22Rv1 (cell line): ENCODE measurements at regions not wholly inside any gene's neighbourhood (a gene's known extent, or its start where the extent isn't known, plus 50 kb on each side); places are given as distances from the start of the nearest gene placed in this dataset.
A peak's percentile ranks its signal among the peaks of the same experiment; 100 is the strongest.

ENCODE experiments used
- H3K27ac ChIP-seq: fragments of 450-650 bp; 2 replicates; pipeline ENCODE4 v1.5.1; 2017
- ZFX ChIP-seq: fragments of 450-650 bp; IDR thresholded peaks from 2 replicates; pipeline ENCODE4 v1.6.1; 2017; ENCODE audit warnings: antibody characterized with exemption, borderline replicate concordance
- TF ChIP-seq, protein P1 (sequence below): fragments of 450-650 bp; IDR thresholded peaks from 2 replicates; pipeline ENCODE4 v1.5.1; 2017; ENCODE audit warnings: mild to moderate bottlenecking

DNA sequence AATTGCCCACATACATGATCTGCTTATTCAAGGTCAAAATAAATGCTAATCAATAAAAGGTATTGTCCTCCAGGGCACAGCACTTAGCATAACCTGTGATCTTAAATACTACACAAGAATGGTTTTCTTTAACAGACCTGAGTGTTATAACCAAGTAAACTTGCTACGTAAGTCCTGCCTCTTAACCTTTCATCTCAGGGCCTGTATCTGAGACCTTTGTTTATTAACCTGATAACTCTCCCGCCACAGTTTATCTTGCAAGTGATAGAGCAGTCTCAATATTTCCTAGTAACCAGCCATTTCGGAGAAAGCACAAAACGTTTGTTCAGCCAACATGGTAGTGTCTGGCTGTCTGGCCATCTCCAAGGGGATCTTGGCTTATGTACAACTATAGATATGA, 88.4 kb downstream of the DUSP6 start:
- no peak overlapping the region for H3K27ac ChIP-seq
- no peak for TF ChIP-seq ZFX
- TF ChIP-seq, protein P1, sequence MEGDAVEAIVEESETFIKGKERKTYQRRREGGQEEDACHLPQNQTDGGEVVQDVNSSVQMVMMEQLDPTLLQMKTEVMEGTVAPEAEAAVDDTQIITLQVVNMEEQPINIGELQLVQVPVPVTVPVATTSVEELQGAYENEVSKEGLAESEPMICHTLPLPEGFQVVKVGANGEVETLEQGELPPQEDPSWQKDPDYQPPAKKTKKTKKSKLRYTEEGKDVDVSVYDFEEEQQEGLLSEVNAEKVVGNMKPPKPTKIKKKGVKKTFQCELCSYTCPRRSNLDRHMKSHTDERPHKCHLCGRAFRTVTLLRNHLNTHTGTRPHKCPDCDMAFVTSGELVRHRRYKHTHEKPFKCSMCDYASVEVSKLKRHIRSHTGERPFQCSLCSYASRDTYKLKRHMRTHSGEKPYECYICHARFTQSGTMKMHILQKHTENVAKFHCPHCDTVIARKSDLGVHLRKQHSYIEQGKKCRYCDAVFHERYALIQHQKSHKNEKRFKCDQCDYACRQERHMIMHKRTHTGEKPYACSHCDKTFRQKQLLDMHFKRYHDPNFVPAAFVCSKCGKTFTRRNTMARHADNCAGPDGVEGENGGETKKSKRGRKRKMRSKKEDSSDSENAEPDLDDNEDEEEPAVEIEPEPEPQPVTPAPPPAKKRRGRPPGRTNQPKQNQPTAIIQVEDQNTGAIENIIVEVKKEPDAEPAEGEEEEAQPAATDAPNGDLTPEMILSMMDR: no peak

DNA sequence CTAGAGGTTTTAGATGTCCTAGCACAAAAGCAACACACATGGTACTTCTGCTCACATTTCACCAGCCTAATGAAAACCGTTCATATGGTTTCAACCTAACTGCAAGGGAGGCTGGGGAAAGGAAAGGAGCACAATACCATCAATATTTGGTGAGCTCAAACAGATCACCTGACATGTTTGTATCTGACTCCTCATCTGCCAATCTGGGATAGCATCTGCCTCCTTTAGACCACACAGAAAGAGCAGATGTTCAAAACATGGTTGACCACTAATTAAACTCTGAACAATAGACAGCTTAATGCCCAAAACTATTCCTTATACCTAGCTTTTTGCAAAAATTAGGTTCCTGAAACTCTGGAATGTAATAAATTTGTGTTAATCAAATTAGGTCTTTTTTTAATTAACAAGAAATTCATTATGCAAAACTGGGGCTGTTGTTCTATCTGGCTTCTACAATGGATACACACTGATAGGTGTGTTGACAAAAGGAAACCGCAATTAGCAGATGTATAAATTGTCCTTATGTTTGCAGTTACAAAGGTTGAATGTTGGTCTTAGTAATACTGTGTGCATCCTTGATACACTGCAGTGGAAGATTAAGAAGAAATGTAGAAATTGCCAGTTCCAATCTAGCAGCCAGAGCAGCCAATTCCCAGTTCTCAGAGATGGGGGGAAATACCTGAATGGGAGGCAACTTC, 89.3 kb downstream of the DUSP6 start:
- TF ChIP-seq ZFX: no peak
- no peak overlapping the region for H3K27ac ChIP-seq

DNA sequence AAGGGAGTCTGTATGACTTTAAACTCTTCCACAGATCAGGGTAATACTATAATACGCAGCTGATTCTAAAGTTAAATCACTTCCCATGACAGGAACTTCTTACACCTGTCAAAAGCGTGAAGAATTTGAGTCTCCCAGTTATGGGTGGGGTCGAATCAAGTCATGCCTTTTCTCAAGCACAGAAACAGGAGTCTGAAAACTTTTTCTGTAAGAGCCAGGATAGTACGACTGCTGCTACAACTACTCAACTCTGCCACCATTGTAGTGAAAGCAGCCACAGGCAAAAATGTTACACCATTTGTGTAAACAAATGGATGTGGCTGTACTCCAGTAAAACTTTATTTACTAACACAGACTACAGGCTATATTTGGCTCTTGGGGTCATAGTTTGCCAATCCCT, 90.3 kb downstream of the DUSP6 start:
- no peak for TF ChIP-seq ZFX
- TF ChIP-seq, protein P1: no peak
- H3K27ac ChIP-seq: peak overlapping the region; percentile 48

DNA sequence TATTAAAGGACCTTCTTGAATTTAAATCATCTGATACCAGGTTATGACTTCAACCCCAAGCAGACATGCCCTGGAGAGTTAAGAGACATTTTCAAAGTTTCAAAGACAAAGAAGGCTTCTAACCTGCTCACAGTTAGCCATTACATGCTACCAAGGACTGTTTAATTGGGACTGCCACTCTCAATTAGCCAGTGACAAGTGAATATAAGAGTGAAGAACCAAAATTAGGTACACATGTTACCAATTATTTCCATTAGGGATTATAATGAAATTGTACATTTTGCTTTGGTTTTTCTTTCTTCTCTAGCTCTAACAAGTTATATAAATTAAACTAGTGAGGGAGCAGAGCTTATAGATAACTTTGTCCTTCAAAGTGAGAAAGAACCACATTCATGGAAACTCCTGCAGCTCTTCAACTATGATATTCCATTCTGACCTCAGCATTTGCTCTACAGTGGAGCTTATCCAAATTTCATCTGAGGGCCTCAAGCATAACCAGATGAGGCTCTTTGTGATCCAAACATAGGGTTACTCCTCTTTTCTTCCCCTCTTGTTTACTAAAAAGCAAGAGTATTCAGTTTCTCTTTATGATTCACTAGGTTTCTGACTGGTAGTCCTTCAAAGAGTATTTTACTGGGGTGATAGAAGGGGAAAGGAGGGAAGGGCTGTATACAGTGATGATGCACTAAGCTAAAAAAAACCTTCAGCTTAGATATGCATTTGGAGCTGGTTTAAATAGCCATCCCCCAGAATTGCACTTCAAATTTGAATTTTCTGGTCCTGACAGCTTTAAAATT, 91.3 kb downstream of the DUSP6 start:
- TF ChIP-seq, protein P1: no peak
- no peak for TF ChIP-seq ZFX
- H3K27ac ChIP-seq: no peak overlapping the region

DNA sequence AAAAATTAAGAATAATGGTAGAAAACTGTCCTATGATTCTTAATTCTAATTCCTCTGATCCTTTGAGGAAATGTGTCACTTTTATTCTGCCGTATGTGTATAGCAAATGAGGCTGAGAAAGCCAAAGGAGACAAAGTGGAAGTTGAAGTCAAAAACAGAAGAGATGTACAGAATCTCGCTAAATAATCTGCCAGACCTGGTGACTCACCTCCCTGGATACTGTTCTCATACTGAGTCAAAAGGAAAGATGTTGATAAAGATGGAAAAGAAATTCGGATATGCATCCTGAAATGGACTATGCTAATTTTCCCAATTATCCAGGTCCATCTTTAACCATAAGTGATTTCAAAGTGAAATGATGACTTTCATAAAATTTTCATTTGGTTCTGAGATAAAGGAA, 92.5 kb downstream of the DUSP6 start:
- H3K27ac ChIP-seq: no peak overlapping the region
- no peak for TF ChIP-seq ZFX
- TF ChIP-seq, protein P1: no peak

DNA sequence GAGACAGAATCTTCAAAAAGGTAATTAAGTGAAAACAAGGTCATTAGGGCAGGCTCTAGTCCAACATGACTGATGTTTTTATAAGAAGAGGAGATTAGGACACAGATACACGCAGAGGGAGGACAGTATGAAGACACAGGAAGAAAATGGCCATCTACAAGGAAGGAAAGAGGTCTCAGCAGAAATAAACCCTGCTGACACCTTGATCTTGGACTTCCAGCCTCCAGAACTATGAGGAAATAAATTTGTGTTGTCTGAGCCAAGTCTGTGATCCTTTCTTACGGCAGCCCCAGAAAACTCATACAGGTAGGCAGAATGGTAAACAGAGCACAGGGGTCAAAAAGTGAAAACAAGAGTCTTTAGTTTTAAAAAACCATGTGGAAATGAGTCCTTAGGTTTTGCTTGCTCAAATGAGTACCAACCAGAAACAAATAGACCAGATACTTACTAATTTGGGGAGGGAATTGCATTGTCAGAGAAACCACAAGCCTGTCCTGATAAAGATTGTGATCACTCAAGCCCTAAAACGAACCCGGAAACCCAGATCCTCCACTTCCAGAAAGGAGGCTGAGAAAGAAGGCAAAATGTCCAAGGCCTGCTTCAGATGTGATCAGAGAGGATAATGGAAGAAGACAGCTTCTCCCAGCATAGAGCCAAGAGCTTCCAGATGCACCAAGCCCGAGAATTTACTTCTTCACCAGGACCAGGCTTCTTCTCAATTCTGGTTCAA, 93.9 kb downstream of the DUSP6 start:
- H3K27ac ChIP-seq: no peak overlapping the region

DNA sequence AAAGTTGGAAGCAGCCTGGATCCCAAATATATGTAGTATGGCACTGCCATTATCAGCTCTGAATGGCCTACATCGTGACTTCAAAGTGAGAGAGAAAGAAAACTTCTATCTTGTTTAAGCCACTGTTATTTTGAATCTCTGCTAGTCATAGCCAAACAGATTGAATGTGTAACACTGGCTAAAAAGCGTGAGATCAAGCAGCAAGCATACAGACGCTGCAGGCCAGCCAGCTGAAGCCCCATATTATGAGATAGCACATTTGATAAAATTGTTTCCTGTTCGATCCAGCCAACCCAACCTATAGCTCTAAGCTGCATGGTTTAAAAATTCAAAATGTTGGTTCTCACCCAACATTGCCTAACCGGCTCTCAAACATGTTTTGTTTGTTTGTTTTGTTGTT, 95.0 kb downstream of the DUSP6 start:
- H3K27ac ChIP-seq: no peak overlapping the region
- TF ChIP-seq, protein P1: no peak
- TF ChIP-seq ZFX: no peak

More for the DNA sequence above, 93.9 kb downstream of the DUSP6 start:
- TF ChIP-seq, protein P1: no peak
- TF ChIP-seq ZFX: no peak
